Suprapubic skin (tissue), 3 donors: ENCODE measurements at regions not wholly inside any gene's neighbourhood (a gene's known extent, or its start where the extent isn't known, plus 50 kb on each side); places are given as distances from the start of the nearest gene placed in this dataset.

Experiments used
- EP300 ChIP-seq: sonication (generic); formaldehyde crosslinking; IDR thresholded peaks from one replicate; pipeline ENCODE4 v1.6.1; 2017; ENCODE audit warnings: antibody characterized with exemption
- TF ChIP-seq, protein P1 (sequence below), 2 donors: fragments of 200-600 bp in 1 of 2; fragments of 450-650 bp in 1 of 2; sonication (generic) in 1 of 2; IDR thresholded peaks; one replicate each; pipeline ENCODE4 v1.5.1; 2016 to 2019; ENCODE audit warnings: antibody characterized with exemption in 2 of 2, mild to moderate bottlenecking in 1 of 2, moderate library complexity in 1 of 2

DNA sequence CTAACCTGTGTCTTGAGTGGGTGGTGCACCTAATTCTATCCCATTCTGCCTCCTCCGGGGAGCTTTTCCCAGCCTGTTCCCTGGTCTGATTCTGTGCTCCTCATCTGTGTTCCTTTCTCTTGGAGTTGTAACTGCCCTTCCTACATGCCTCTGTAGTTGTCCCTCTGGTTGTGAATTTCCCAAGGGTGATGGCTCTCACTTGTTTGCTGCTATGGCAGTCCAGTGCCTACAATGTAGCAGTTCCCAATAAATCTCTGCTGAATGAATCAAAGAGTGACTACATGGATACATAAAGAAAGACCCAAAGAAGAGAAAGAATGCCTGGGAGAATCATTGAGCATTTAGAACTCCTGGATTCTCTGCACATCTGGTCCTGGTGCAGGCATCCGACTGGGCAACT, 141.6 kb downstream of the HS3ST1 start:
- TF ChIP-seq EP300 = no peak
- TF ChIP-seq, protein P1, sequence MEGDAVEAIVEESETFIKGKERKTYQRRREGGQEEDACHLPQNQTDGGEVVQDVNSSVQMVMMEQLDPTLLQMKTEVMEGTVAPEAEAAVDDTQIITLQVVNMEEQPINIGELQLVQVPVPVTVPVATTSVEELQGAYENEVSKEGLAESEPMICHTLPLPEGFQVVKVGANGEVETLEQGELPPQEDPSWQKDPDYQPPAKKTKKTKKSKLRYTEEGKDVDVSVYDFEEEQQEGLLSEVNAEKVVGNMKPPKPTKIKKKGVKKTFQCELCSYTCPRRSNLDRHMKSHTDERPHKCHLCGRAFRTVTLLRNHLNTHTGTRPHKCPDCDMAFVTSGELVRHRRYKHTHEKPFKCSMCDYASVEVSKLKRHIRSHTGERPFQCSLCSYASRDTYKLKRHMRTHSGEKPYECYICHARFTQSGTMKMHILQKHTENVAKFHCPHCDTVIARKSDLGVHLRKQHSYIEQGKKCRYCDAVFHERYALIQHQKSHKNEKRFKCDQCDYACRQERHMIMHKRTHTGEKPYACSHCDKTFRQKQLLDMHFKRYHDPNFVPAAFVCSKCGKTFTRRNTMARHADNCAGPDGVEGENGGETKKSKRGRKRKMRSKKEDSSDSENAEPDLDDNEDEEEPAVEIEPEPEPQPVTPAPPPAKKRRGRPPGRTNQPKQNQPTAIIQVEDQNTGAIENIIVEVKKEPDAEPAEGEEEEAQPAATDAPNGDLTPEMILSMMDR (IDR thresholded peaks at IDR 0.05) = no peak
